GOT3 (cell line): ENCODE measurements at regions not wholly inside any gene's neighbourhood (a gene's known extent, or its start where the extent isn't known, plus 50 kb on each side); places are given as distances from the start of the nearest gene placed in this dataset.

Experiments
- DNase-seq: peaks from one replicate; lab custom pipeline; 2025; ENCODE audit warnings: mixed read lengths; lab: John Stamatoyannopoulos, UW

DNA sequence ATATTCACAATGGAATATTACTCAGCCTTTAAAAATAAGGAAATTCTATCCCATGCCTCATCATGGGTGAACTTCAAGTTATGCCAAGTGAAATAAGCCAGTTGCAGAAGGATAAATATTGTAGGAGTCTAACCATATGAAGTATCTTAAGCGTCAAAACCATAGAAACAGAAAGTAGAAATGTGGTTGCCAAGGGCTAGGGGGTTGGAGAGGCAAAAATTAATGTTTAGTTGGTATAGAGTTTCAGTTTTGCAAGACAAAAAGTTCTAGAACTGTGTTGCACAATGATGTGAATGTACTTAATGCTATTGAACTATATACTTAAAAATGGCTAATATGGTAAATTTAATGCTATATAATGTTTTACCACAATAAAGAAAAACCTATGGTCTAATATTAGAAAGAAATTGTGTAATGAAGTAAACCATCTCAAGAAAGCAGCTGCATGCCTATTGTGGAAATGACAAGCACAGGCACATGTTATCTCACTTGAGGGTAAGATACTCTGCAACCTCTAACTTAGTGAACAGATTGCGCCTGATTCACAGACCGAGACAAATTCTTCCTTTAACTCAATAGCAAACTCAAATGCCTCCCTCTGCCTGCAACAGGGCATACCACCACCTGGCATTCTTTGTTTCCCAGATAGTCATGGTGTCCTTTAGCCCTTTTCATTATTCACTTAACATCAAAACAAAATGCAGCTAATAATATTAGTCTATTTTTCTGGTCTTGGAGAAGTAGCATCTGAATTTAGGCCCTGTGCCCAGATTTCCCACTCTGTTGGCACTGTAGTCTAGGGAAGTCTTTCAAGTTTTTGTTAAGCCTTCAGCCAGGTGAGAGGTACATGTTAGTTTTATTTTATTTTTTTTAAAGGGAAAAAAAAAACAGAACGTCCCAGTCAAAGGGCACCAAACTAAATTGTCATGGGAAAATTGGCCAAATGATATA, 80.2 kb upstream of the ACP3 start:
- no peak for DNase-seq

DNA sequence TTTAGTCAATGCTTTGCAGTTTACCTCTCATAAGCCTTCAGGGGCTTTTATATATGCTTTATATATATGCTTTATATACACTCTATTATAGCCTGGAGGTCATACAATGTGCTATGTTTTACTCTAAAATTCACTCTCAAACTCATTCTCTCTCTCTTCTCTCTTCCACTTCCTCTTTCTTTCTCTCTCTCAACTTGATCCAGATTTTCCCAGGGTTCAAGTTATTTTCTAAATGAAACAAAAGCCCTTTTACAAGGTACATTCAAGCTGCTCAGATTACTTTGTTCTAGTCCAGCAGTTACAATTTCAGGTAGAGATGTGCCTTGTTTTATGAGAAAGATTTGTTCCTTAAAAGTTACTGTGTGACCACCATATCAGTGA, 79.6 kb upstream of the ACP3 start:
- no peak for DNase-seq

DNA sequence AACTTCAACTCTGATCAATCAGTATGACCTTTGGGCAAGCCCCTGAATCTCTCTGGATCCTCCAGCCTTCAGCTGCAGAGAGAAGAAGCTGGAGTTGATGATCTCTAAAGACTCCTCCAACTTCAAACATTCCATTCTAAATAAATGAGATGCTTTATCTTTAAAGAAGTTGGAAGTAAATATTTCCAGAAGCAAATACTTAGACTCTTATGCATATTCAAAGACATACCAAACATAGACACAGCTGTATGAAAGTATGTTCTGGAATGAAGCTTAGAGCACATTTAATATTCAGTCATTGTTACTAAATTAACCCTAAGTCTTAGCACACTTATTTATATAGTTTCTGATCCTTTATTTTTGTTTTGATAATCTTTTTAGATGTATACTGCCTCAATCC, 77.6 kb upstream of the ACP3 start:
- DNase-seq, result no peak

DNA sequence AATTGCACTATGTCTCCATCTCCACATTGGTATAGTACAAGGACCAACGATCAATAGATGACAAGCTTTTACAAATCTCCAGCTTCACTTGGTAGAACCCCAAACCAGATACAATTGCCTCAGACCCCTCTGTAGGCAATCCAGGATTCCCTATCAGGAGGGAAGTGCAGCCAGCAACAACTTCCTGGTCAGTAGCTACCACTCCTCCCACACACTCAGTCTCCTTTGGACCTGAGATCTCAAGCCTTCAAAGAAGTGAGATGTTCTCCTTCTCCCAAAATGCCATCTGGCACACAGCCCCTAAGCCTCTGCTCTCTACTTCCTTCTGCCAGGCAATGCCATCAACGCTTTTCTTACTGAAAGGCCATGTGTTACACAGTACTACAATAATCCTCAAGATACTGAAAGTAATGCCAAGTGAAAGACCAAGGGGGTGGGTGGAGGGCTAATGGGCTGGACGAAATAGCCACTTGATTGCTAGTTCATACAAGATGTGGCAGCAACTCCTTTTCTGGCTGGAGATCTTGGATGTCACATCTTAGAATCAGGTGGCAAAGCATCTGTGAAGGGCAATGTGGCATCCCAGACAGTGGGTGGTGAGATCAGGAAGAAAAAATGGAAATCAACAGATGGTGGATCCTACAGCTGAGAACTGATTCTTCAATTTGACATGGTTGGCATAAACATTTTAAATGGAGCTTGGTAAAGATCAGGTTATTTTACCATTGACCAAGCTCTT, 75.3 kb upstream of the ACP3 start:
- no peak for DNase-seq

DNA sequence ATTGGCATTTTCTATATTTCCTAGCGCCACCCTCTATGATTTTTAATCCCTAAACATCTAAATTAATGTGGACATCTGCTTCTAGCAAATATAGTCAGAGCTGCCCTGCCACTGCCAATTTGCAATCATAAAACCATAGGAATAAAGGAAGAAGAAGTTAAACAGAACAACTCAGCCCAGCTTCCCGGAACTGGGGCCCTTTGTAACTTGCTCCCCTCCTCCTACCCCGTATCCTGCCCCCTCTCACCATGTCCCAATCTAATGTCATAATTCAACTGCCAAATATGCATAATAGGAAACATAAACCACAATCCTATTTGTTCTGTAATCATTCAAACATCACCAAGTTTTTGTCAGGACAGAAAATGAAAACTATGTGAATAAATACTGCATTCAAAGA, 74.4 kb upstream of the ACP3 start:
- no peak for DNase-seq

DNA sequence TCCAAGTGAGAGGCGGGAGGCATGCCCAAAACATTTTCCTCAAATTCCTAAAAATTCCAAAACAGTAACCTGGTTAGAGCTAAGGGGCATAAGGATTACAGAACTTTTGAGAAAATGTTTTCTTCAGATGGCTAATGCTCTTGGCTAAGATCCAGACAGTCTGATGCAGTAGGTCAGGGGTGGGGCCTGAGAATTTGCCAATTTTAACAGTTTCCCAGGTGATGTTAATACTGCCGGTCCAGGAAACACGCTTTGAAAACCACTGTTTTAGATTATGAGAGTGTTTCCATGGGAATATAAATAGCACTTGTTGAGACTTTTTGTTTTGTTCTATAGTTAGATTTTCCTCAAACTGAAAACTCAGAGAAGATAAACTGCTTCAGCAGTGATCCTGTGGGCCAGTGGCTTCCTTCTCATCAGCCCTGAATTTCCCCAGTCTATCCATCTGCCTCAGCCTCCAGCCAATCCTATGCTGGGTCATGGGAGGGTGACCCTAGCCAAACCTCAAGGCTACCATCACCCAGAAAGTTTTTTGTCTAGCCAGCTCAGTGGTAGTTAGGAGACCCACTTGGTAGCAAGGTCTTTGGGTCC, 71.6 kb upstream of the ACP3 start:
- no peak for DNase-seq

DNA sequence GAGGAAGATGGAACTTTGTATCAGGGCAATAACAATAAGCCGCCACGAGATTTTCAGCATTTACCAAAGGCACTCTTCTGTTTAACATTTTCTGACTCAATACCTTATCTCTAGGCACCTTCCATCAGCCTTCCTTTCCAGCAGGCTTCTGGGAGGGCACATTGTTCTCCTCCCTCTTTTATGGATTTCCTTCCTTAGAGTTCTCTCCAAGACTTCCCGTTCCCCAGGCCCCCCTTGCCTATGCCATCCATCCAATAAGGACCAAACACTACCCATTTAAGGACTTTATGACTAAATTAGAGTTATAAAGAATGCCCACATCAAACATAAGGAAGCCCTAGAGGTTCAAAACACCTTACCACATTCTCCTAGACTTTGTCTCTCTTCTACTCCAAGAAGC, 71.0 kb upstream of the ACP3 start:
- DNase-seq, result no peak

DNA sequence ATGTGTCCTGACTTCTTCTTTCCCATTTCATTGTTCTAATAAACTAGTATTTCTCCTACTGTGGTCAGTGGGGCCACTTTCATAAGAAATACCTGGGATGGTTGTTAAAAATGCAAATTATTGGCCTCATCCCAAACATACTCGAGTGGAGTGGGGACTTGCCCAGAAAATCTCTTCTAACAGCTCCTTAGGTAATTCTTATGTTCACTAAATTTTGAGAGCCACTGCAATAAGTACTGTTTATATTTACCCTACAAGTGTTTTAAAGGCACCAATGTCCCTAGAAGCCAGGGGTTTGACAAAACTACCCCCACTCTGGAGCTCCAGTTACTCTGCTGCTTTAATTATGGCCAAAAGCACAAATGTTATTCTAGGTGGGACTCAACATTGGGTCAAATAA, 70.0 kb upstream of the ACP3 start:
- no peak for DNase-seq

DNA sequence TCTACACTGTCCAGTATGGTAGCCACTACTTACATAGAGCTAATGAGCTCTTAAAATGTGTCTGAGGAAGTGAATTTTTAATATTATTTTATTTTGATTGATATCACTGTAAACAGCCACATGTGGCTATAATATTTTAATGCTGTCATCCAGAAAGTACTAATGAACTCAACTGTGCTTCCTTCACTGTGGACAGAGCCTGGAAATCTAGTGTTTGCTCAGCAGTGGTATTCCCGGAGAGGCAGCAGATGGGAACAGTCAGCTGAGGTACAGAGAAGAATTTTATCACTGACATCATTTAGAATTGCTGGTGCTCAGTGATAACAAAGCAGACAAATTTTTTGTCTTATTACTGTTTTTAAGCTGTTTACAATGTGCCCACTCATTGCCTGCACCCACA, 68.7 kb upstream of the ACP3 start:
- no peak for DNase-seq

DNA sequence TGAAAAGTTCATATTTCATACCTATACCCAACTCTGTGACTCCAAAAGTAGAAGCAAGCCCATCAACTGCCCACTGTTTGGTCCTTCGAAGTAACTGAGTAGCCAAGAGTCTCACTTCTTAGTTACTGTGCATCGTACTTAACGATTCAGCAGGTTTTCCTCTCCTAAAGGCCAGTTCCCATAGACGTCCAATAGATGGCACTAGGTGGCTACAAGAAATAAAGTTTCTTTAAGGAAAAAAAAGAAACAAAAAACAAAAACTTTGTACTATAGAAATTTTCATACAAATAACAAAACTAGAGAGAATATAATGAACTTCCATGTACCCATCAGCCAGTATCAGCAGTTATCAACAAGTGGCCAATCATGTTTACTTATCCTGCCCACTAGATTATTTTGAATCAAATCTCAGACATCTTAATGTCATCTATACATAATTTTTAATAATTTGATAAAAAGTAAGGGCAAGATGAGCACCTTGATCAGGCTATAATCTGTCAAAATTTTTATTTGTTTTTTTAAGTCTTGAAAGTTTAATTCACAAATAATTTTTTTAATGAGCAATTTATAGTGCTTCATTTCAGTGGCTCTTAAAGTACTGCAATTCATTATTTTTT, 63.8 kb upstream of the ACP3 start:
- DNase-seq, result no peak

DNA sequence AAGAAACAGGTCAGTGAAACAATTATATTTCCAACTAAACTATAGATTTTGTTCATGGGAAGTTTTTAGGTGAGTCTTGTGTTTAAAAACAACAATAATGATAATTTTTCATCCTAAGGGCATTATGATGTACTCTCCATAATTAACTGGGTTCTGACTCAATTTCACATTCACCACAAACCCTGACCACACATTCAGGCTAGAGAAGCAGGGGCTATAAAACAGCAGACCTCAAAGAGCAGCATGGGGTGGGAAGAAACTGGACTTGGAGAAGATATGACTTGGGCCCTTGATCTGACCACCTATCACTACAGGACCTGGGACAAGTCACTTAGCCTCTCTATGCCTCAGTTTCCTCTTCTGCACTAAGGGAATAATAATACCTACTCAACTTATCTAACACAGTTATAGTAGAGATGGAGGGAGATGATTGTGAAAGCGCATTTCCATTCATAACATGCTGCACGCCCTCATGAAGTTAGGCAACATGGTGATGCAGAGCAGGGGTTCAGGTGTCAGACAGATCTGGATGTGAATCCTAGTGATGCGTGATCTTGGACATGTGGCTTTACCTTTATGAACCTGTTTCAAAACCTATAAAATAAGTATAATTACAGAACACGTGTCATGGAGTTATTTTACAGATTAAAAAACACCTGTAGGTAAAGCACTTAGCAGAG, 63.0 kb upstream of the ACP3 start:
- no peak for DNase-seq

DNA sequence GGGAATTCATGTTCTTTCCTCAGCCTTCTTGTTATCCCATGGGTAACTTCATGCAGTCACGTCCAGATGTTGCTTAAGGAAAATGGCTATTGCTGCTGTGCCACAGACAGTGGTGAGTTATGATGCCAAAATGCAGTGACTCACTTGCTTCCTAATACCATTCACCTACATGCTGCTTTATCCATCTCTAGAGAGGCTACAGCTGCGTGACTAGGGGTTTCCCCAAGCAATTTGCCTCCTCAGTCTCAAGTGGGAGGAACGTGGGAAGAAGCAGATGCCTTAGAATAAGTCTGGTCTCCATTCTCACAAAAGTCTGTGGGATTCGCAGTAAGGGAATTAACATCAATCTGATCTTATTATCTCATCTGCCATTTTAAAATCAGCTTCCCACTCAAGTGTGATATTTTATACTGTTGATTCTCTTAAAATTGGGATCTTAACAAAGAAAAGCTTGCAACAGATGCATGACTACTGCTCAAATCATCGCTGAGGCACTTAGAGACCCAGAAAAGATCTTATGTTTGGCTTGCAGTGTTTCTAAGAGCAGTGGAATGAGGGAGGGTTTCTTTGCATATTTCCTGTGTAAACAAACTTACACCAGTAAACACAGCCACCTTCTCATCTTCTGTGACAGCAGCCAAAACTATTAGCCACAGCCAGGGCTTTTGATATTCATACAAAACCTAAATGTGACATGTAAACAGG, 62.0 kb upstream of the ACP3 start:
- peak; percentile 31 for DNase-seq

DNA sequence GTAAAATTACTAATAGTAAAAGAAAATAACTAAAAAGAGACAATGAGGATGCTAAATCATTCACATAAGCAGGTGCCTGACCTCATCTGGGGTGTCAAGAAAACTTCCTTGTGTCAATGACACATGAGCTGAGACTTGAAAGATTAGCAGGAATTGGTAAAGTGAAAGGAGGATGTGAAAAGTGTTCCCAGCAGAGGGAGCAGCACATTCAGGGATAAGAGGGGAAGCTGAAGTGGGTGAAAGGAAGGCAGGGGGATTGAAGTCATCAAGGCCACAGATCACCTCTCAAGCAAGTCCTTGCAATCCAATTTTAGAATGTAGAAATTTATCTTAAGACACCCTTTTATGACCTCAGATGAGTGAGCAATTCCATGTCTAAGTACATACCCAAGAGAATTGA, 60.2 kb upstream of the ACP3 start:
- no peak for DNase-seq

DNA sequence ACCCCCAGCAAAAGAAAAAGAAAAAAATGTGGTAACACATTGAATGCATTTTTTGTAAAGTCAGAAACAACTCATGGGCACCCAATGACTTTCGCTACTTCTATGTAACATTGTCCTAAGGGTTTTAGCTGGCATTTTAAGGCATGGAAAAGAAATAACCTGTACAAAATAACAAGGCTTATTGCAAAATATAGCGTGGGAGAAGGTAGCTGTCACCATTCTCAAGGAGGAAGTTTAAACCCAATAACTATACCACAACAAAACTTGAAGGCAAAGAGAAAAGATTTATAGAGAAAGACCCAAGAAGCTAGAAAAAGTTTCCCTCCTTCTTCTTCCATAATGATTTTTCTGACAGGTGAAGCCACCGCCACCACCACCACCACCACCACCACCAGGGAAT, 55.7 kb upstream of the ACP3 start:
- DNase-seq, result no peak

DNA sequence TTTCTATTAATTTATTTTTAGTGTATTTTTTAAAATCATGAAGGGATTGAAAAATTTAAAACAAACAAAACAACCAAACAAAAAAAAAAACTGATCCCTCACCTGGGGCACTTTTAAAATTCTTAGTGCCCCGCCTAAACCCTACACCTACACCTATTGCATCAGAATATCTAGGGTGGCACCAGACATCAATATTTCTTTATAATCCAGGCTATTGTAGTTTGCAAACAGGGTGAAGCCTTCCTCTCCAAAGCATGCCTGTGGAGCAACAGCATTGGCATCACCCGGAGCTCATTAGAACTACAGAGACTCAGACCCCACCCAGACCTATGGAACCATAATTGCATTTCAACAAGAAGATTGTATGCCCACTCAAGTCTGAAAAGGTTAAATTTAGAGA, 54.9 kb upstream of the ACP3 start:
- no peak for DNase-seq

DNA sequence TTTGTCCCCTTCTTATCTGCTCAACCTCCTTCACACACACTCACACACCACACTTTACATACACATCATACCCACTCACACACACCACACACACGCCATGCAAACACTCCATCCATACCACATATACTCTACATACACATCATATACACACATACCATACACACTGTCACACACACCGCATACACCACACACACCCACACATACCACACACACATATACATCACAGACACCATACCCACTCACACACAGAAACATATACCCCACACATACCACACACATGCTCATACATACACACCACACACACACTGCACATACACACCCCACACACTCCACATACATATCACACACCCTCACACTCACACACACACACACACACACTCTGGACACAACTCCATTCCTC, 54.3 kb upstream of the ACP3 start:
- DNase-seq, result no peak

DNA sequence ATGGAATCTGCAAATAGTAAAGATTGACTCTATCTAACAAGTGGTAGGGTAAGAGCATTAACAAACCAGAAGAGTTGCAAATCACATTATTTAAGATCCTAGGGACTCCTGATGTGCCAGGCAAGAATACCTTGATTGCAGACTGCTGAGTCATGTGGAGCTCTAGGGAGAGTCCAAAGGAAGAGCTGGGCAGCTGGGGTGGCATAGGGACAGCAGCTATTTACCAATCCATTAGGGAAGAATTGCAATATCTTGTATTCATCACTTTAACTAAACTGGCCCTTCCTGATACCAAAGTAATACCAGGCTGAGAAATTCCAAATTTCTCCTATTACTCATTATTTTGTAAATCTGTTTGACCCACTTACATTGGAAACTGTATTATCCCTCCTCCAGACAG, 52.2 kb upstream of the ACP3 start:
- DNase-seq, result no peak

DNA sequence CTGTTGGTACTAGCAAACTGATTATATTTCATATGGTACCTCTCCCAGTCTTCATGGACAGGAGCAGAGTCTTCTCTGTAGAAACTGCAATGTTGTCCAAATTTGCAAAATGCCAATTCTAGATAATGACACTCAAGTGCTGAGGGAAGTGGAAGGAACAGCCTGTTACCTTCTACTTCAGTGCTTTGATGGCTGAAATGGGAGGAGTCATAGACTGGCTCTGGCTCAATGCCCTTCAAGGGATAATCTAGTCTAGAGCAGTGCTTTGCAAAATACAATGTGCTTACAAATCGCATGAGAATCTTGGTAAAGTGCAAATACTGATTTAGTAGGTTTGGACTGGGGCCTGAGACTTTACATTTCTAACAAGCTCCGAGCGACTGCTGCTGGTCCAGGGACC, 51.7 kb upstream of the ACP3 start:
- DNase-seq, result no peak

DNA sequence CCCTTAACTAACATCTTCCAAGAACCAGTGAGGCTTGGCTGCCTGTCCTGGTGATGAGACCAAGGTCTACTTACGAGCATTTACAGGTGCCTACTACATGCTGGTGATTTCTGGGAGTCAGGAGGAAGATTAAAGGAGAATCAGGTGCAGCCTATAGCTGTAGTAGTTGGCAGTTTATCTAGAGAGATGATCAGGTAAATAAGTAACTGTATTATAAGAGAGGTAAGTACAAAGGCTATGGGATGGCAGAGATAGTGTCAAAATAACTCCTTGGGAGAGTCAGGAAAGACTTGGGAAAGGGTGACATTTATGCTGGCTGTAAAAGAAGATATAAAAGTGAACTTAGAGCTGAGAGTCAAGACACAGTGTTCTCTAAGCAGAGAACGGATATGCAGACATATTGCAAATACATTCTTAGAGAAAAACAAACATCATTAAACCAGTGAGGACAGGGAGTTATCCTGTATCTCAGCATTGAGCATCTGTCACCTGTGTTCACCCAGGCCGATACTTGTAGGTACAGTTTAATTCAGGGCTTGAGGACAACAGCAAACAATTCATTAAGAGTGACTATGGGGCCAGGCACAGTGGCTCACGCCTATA, 49.7 kb upstream of the ACP3 start:
- no peak for DNase-seq
